Duodenal mucosa (tissue), 2 donors: ENCODE measurements at regions not wholly inside any gene's neighbourhood (a gene's known extent, or its start where the extent isn't known, plus 50 kb on each side); places are given as distances from the start of the nearest gene placed in this dataset.
"Not testable (repeated sequence)": the region's sequence is repeated elsewhere in the genome, so short reads cannot be mapped to it uniquely, and the experiment has no call there.

Experiments used
- H3K27ac ChIP-seq: one replicate; pipeline ENCODE4 v1.7.0; 2013; ENCODE audit warnings: low read depth, low read length
- H3K27me3 ChIP-seq, 2 donors: one replicate each; pipeline ENCODE4 v1.7.0; 2013; ENCODE audit warnings: low read length in 2 of 2, control low read depth in 1 of 2; ENCODE audit not compliant: insufficient read depth in 2 of 2, control insufficient read depth in 1 of 2
- H3K36me3 ChIP-seq, 2 donors: one replicate each; pipeline ENCODE4 v1.7.0; 2013; ENCODE audit warnings: low read length in 2 of 2, control low read depth in 1 of 2; ENCODE audit not compliant: insufficient read depth in 2 of 2, control insufficient read depth in 1 of 2
- H3K4me1 ChIP-seq, 2 donors: one replicate each; pipeline ENCODE4 v1.7.0; 2013; ENCODE audit warnings: low read length in 2 of 2, control low read depth in 1 of 2; ENCODE audit not compliant: insufficient read depth in 2 of 2, control insufficient read depth in 1 of 2
- H3K4me3 ChIP-seq, 2 donors: one replicate each; pipeline ENCODE4 v1.7.0; 2013; ENCODE audit warnings: low read length in 2 of 2, low read depth in 1 of 2
- H3K9ac ChIP-seq, 2 donors: one replicate each; pipeline ENCODE4 v1.7.0; 2013; ENCODE audit warnings: low read length in 2 of 2, low read depth in 1 of 2
- H3K9me3 ChIP-seq, 2 donors: one replicate each; pipeline ENCODE4 v1.7.0; 2013; ENCODE audit warnings: low read length in 2 of 2, control low read depth in 1 of 2; ENCODE audit not compliant: control insufficient read depth in 1 of 2

GRCh38 chr9:39665020-39665419 is 309.6 kb downstream of the SPATA31A1 start:
- not testable (repeated sequence) for H3K9me3 ChIP-seq

DNA sequence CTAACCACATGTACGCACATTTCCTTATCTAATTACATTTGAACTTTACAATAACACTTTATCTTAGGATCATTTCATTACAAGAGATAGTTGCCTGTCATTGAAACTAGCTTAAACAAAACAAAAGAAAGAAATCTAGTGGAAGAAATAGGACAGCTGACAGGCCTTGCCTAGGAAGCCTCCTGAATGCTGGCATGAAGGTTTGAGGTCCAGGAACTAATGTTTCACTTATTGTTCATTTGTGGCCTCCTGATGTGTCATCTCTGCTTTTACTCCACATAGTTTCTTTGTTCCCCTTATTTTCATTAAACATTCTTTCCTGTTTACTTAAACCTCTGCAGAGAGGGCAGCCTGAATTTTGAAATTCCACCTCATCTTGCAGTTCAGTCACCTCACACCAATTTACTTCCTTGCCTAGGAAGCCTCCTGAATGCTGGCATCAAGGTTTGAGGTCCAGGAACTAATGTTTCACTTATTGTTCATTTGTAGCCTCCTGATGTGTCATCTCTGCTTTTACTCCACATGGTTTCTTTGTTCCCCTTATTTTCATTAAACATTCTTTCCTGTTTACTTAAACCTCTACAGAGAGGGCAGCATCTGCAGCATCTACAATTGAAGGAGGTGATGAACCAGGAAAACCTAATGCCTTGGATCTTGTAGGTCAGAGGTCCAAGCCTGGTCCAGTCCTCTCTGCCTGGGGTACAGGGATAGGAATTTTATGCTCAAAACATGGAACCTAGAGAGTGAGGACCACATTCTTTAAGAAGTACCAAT is 319.2 kb downstream of the SPATA31A1 start:
- not testable (repeated sequence) for H3K4me3 ChIP-seq, H3K27ac ChIP-seq, H3K9ac ChIP-seq, H3K36me3 ChIP-seq, H3K27me3 ChIP-seq, H3K4me1 ChIP-seq, H3K9me3 ChIP-seq

More at GRCh38 chr9:39665020-39665419, 309.6 kb downstream of the SPATA31A1 start:
- H3K9ac ChIP-seq, H3K4me1 ChIP-seq, H3K4me3 ChIP-seq, H3K27me3 ChIP-seq, H3K36me3 ChIP-seq, H3K27ac ChIP-seq: not testable (repeated sequence)

DNA sequence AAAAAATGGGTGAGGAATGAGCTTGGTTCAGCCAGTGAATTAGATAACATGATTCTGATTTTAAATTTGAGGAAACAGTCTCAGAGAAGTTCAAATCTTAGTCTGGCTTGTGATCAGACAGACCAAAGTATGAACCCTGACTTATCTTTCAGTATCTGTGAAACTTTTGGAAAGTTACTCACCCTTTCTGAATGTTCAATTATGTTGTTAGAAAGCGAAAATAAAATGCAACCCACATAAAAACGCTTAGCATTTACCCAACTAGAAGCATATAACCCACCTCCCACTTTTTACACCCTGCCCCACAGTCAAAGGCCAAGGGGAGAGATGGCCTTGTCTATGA is 319.7 kb downstream of the SPATA31A1 start:
- H3K4me3 ChIP-seq, H3K4me1 ChIP-seq, H3K27me3 ChIP-seq, H3K9ac ChIP-seq, H3K36me3 ChIP-seq, H3K27ac ChIP-seq, H3K9me3 ChIP-seq: not testable (repeated sequence)

DNA sequence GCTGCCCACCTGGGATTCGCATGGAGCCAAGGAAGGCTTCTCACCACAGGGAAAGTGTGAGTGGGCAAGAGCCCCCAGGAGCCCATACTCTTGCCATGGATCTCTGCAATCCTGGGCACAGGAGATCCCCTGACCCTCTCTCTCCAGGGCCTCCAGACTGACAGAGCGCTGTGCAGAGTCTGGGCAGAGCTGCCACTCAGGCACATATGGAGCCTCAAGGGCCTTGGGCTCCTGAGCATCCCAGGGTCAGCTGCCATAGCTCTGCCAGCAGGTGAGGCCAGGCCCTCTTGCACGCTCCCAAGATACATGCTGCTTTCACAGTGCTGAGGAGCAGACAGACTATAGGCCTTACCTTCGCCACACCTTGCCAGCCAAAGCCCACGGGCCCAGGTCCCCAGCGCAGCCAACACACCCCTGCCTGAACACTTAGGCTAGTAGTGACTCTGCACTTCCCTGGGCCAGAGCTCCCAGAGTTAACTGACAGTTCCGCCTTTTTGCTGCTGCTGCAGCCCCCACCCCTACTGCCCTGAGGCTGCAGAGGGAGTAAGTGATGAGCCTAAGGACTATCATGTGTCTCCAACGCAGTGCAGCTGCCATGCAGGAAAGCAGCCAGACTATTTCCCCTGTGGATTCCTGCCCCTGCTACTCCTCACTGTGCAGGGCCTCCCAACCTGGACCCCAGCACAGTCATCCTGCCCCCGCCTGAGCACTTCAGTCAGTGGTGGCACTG is 323.2 kb downstream of the SPATA31A1 start:
- not testable (repeated sequence) for H3K27me3 ChIP-seq, H3K27ac ChIP-seq, H3K9ac ChIP-seq, H3K4me3 ChIP-seq, H3K36me3 ChIP-seq, H3K4me1 ChIP-seq, H3K9me3 ChIP-seq

DNA sequence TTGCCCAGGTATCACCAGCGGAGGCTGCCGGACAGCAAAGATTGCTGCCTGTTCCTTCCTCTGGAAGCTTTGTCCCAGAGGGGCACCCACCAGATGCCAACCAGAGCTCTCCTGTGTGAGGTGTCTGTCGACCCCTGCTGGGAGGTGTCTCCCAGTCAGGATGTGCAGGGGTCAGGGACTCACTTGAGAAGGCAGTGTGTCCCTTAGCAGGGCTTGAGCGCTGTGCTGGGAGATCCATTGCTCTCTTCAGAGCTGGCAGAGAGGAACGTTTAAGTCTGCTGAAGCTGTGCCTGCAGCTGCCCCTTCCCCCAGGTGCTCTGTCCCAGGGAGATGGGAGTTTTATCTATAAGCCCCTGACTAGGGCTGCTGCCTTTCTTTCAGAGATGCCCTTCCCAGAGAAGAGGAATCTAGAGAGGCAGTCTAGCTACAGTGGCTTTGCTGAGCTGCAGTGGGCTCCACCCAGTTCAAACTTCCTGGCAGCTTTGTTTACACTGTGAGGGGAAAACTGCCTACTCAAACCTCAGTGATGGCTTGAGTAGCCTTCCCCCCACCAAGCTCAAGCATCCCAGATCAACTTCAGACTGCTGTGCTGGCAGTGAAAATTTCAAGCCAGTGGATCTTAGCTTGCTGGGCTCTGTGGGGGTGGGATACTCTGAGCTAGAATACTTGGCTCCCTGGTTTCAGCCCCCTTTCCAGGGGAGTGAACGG is 325.4 kb downstream of the SPATA31A1 start:
- H3K9ac ChIP-seq, H3K27ac ChIP-seq, H3K36me3 ChIP-seq, H3K27me3 ChIP-seq, H3K4me3 ChIP-seq, H3K4me1 ChIP-seq, H3K9me3 ChIP-seq: not testable (repeated sequence)

DNA sequence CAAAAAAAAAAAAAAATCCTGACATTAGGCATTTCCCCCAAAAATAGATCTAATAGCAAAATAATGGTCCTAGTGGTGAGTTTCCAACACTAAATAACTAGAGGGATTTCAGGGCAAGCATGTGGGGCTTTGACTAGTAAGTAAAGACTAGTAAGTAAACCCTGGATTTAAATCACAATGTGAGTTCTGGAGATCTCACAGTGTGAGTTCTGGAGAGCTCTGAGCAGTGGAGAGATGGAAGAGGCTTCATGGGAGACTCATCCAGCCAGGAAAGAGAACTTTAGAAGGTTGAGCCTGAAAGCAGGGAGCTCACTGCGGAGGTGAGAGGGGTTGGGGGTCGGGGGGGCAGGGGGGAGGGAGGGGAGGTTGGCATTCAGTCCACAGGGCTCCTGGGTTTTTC is 373.4 kb downstream of the SPATA31A1 start:
- H3K27ac ChIP-seq, H3K36me3 ChIP-seq, H3K9me3 ChIP-seq, H3K4me1 ChIP-seq, H3K9ac ChIP-seq, H3K4me3 ChIP-seq, H3K27me3 ChIP-seq: not testable (repeated sequence)

GRCh38 chr9:39744898-39745297 is 389.4 kb downstream of the SPATA31A1 start:
- H3K27me3 ChIP-seq, H3K27ac ChIP-seq, H3K9me3 ChIP-seq, H3K4me1 ChIP-seq, H3K4me3 ChIP-seq, H3K9ac ChIP-seq, H3K36me3 ChIP-seq: not testable (repeated sequence)

DNA sequence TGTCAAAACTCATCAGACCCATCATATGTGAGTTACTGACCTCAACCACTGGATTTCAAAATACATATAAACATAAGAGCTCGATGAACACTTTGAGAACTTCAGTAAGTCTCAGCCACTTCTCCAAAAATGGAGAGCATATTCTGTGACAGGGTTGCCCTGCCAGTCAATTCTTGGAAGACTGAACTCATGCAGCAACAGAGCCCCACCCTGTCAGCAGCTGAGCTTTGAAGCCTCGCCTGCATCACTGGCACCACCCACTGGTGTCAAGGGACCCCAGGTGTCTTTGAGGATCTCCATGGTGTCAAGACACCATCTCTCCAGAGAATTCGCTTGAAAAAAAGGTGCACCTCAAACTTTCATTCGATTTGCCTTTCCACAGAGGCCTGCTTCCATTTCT is 420.1 kb downstream of the SPATA31A1 start:
- not testable (repeated sequence) for H3K27me3 ChIP-seq, H3K9me3 ChIP-seq, H3K36me3 ChIP-seq

GRCh38 chr9:39791356-39791755 is 435.9 kb downstream of the SPATA31A1 start:
- H3K27me3 ChIP-seq, H3K9me3 ChIP-seq, H3K9ac ChIP-seq, H3K36me3 ChIP-seq, H3K27ac ChIP-seq, H3K4me1 ChIP-seq: not testable (repeated sequence)
- peak overlapping the region in 1 of 2 donors; percentile 36 for H3K4me3 ChIP-seq

More for the DNA sequence above, 420.1 kb downstream of the SPATA31A1 start:
- not testable (repeated sequence) for H3K4me3 ChIP-seq, H3K9ac ChIP-seq, H3K4me1 ChIP-seq, H3K27ac ChIP-seq

- not testable (repeated sequence) for H3K9ac ChIP-seq, H3K27ac ChIP-seq, H3K27me3 ChIP-seq, H3K4me3 ChIP-seq, H3K9me3 ChIP-seq, H3K36me3 ChIP-seq, H3K4me1 ChIP-seq
These were observed 442.5 kb downstream of the SPATA31A1 start for GRCh38 chr9:39797935-39798334.
